ENCODE measurements at regions not wholly inside any gene's neighbourhood (a gene's known extent, or its start where the extent isn't known, plus 50 kb on each side); places are given as distances from the start of the nearest gene placed in this dataset.

DNA sequence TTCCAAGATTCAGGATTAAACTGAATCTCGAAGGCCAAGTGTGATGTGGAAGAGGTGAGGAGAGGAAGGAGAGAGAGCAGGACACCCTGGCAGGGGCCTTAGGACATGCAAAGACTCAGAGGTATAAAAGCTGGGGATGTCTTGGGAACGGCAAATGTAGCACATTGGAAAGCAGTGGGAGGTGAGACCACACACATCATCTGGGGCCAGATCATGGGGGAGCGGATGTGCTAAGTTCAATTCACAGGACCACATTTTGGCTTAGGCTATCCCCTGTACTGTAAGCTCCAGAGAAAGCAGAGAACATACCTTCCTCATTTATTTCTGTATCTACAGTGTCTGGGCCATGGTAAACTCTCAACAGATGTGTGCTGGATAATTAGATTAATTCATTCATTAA, 59.5 kb upstream of the MBOAT1 start (continued):
- TF ChIP-seq ZNF114 (CRISPR knock-in tag; IDR thresholded peaks at IDR 0.05) (no peak), ZNF331 (CRISPR knock-in tag; IDR thresholded peaks at IDR 0.05; ENCODE audit: low read depth) (no peak), EZH2 (IDR thresholded peaks at IDR 0.05; ENCODE audit: low read depth, unreplicated experiment) (no peak), JUNB (IDR thresholded peaks at IDR 0.05; ENCODE audit: unreplicated experiment) (no peak), ETS1 (IDR thresholded peaks at IDR 0.05) (no peak), STAT1 (IDR thresholded peaks at IDR 0.05; ENCODE audit: unreplicated experiment) (no peak)

GRCh38 chr6:20274137-20274536, 61.9 kb upstream of the MBOAT1 start:
- Histone ChIP-seq H3K27me3 (ENCODE audit: insufficient read depth) (no peaks in the 10 kb centered on the region), H3K4me2 (no peak overlapping the region), H3F3A (replicated peaks; ENCODE audit: low read depth) (no peaks in the 10 kb centered on the region), H3K27ac (ENCODE audit: low read depth) (no peak overlapping the region), H3K4me1 (ENCODE audit: insufficient read depth) (peaks cover 6% of the 10 kb centered on the region; the same call in 1 of the 2 replicates), H3K4me3 (no peak overlapping the region), H3K9me2 (ENCODE audit: insufficient read depth) (no peaks in the 10 kb centered on the region), H3K79me2 (replicated peaks; ENCODE audit: insufficient read depth) (no peaks in the 10 kb centered on the region), H4K20me1 (replicated peaks; ENCODE audit: insufficient read depth) (no peaks in the 10 kb centered on the region), H3K36me3 (ENCODE audit: insufficient read depth) (no peaks in the 10 kb centered on the region), H2AFZ (no peak overlapping the region)
- peaks cover 4% of the 10 kb centered on the region for H3K27me3 Mint-ChIP-seq (ENCODE audit: insufficient read depth, low read depth, poor library complexity)
- no peak for ATAC-seq
- no peak for DNase-seq (ENCODE audit: low spot score)
- H3K9me3 Mint-ChIP-seq, result no peaks in the 10 kb centered on the region
- H3K36me3 Mint-ChIP-seq (ENCODE audit: low read depth), result no peaks in the 10 kb centered on the region
- H3K27ac Mint-ChIP-seq, result no peak overlapping the region
- H3K4me3 Mint-ChIP-seq, result no peak overlapping the region
- peaks cover 19% of the 10 kb centered on the region for H3K4me1 Mint-ChIP-seq
- TF ChIP-seq, protein P1, sequence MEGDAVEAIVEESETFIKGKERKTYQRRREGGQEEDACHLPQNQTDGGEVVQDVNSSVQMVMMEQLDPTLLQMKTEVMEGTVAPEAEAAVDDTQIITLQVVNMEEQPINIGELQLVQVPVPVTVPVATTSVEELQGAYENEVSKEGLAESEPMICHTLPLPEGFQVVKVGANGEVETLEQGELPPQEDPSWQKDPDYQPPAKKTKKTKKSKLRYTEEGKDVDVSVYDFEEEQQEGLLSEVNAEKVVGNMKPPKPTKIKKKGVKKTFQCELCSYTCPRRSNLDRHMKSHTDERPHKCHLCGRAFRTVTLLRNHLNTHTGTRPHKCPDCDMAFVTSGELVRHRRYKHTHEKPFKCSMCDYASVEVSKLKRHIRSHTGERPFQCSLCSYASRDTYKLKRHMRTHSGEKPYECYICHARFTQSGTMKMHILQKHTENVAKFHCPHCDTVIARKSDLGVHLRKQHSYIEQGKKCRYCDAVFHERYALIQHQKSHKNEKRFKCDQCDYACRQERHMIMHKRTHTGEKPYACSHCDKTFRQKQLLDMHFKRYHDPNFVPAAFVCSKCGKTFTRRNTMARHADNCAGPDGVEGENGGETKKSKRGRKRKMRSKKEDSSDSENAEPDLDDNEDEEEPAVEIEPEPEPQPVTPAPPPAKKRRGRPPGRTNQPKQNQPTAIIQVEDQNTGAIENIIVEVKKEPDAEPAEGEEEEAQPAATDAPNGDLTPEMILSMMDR (conservative IDR thresholded peaks at IDR 0.05; ENCODE audit: low read depth in 2 of 2), result no peak
- TF ChIP-seq POLR2AphosphoS5 (IDR thresholded peaks at IDR 0.05; ENCODE audit: low read depth) (no peak), CREB1 (CRISPR knock-in tag; IDR thresholded peaks at IDR 0.05; ENCODE audit: low read depth) (no peak), STAT1 (IDR thresholded peaks at IDR 0.05; ENCODE audit: unreplicated experiment) (no peak), ETS1 (IDR thresholded peaks at IDR 0.05) (no peak), JUNB (IDR thresholded peaks at IDR 0.05; ENCODE audit: unreplicated experiment) (no peak), EZH2phosphoT487 (IDR thresholded peaks at IDR 0.05; ENCODE audit: unreplicated experiment) (no peak), NANOG (IDR thresholded peaks at IDR 0.05; ENCODE audit: borderline replicate concordance) (no peak), EZH2 (IDR thresholded peaks at IDR 0.05; ENCODE audit: low read depth, unreplicated experiment) (no peak)
- TF ChIP-seq, protein P2, sequence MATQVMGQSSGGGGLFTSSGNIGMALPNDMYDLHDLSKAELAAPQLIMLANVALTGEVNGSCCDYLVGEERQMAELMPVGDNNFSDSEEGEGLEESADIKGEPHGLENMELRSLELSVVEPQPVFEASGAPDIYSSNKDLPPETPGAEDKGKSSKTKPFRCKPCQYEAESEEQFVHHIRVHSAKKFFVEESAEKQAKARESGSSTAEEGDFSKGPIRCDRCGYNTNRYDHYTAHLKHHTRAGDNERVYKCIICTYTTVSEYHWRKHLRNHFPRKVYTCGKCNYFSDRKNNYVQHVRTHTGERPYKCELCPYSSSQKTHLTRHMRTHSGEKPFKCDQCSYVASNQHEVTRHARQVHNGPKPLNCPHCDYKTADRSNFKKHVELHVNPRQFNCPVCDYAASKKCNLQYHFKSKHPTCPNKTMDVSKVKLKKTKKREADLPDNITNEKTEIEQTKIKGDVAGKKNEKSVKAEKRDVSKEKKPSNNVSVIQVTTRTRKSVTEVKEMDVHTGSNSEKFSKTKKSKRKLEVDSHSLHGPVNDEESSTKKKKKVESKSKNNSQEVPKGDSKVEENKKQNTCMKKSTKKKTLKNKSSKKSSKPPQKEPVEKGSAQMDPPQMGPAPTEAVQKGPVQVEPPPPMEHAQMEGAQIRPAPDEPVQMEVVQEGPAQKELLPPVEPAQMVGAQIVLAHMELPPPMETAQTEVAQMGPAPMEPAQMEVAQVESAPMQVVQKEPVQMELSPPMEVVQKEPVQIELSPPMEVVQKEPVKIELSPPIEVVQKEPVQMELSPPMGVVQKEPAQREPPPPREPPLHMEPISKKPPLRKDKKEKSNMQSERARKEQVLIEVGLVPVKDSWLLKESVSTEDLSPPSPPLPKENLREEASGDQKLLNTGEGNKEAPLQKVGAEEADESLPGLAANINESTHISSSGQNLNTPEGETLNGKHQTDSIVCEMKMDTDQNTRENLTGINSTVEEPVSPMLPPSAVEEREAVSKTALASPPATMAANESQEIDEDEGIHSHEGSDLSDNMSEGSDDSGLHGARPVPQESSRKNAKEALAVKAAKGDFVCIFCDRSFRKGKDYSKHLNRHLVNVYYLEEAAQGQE (IDR thresholded peaks at IDR 0.05; ENCODE audit: unreplicated experiment), result no peak
